H9 (cell line): ENCODE measurements at regions not wholly inside any gene's neighbourhood (a gene's known extent, or its start where the extent isn't known, plus 50 kb on each side); places are given as distances from the start of the nearest gene placed in this dataset.
"Not testable (repeated sequence)": the region's sequence is repeated elsewhere in the genome, so short reads cannot be mapped to it uniquely, and the experiment has no call there.

Experiments used
- DNase-seq: peaks from one replicate; pipeline ENCODE4 v3.0.0-alpha.2; 2017
- H2AFZ ChIP-seq: one replicate; pipeline ENCODE4 v1.6.1; 2013; ENCODE audit warnings: mild to moderate bottlenecking, low read length, control low read depth, moderate library complexity
- H2AK5ac ChIP-seq: 2 replicates; pipeline ENCODE4 v1.6.1; 2013; ENCODE audit warnings: low read length, control low read depth, mixed read lengths; ENCODE audit not compliant: insufficient read length
- H2BK120ac ChIP-seq: one replicate; pipeline ENCODE4 v1.6.1; 2013; ENCODE audit warnings: low read depth, mild to moderate bottlenecking, low read length, control low read depth, inconsistent platforms; ENCODE audit not compliant: poor library complexity, severe bottlenecking
- H2BK12ac ChIP-seq: 2 replicates; pipeline ENCODE4 v1.6.1; 2013; ENCODE audit warnings: low read length, control low read depth, mixed read lengths, low read depth; ENCODE audit not compliant: insufficient read length
- H2BK15ac ChIP-seq: 2 replicates; pipeline ENCODE4 v1.6.1; 2013; ENCODE audit warnings: low read depth, low read length, control low read depth
- H2BK20ac ChIP-seq: one replicate; pipeline ENCODE4 v1.6.1; 2013; ENCODE audit warnings: low read depth, mild to moderate bottlenecking, low read length, control low read depth, inconsistent platforms; ENCODE audit not compliant: poor library complexity, severe bottlenecking
- H2BK5ac ChIP-seq: 2 replicates; pipeline ENCODE4 v1.6.1; 2013; ENCODE audit warnings: low read length, control low read depth, mixed read lengths; ENCODE audit not compliant: insufficient read length
- H3K14ac ChIP-seq: 2 replicates; pipeline ENCODE4 v1.6.1; 2013; ENCODE audit warnings: low read length, control low read depth; ENCODE audit not compliant: insufficient read depth
- H3K18ac ChIP-seq: 2 replicates; pipeline ENCODE4 v1.6.1; 2013; ENCODE audit warnings: low read depth, mild to moderate bottlenecking, mixed read lengths, low read length, control low read depth; ENCODE audit not compliant: insufficient read length
- H3K23ac ChIP-seq: 2 replicates; pipeline ENCODE4 v1.6.1; 2013; ENCODE audit warnings: low read length, control low read depth, mixed read lengths, low read depth; ENCODE audit not compliant: insufficient read length
- H3K23me2 ChIP-seq: 2 replicates; pipeline ENCODE4 v1.6.1; 2013; ENCODE audit warnings: low read depth, mild to moderate bottlenecking, mixed read lengths, low read length, control low read depth; ENCODE audit not compliant: insufficient read length, poor library complexity, severe bottlenecking
- H3K27ac ChIP-seq: 2 replicates; pipeline ENCODE4 v1.5.1; 2013; ENCODE audit warnings: low read length, control low read depth, mixed read lengths, low read depth; ENCODE audit not compliant: insufficient read length
- H3K27me3 ChIP-seq: 2 replicates; pipeline ENCODE4 v1.6.1; 2013; ENCODE audit warnings: low read length, control low read depth, inconsistent platforms; ENCODE audit not compliant: insufficient read depth
- H3K4ac ChIP-seq: 2 replicates; pipeline ENCODE4 v1.6.1; 2013; ENCODE audit warnings: low read depth, mild to moderate bottlenecking, control low read depth, inconsistent platforms, low read length, moderate library complexity
- H3K4me1 ChIP-seq: 2 replicates; pipeline ENCODE4 v1.6.1; 2013; ENCODE audit warnings: low read length, control low read depth, inconsistent platforms; ENCODE audit not compliant: insufficient read depth
- H3K4me2 ChIP-seq: 2 replicates; pipeline ENCODE4 v1.6.1; 2013; ENCODE audit warnings: low read length, control low read depth, mixed read lengths; ENCODE audit not compliant: insufficient read length, insufficient read depth
- H3K56ac ChIP-seq: 2 replicates; pipeline ENCODE4 v1.6.1; 2013; ENCODE audit warnings: low read depth, mild to moderate bottlenecking, mixed read lengths, low read length, control low read depth; ENCODE audit not compliant: insufficient read length
- H3K79me1 ChIP-seq: 2 replicates; pipeline ENCODE4 v1.6.1; 2013; ENCODE audit warnings: low read depth, mild to moderate bottlenecking, moderate library complexity, low read length, control low read depth, inconsistent platforms; ENCODE audit not compliant: insufficient read depth, poor library complexity, severe bottlenecking
- H3K79me2 ChIP-seq: 2 replicates; pipeline ENCODE4 v1.6.1; 2013; ENCODE audit warnings: low read length, control low read depth, inconsistent platforms; ENCODE audit not compliant: insufficient read depth
- H3K9ac ChIP-seq: 2 replicates; pipeline ENCODE4 v1.6.1; 2013; ENCODE audit warnings: low read length, control low read depth, mixed read lengths; ENCODE audit not compliant: insufficient read length; ENCODE audit errors: extremely low read depth
- H3K9me3 ChIP-seq: one replicate; pipeline ENCODE4 v1.6.1; 2013; ENCODE audit warnings: low read depth, low read length, inconsistent platforms; ENCODE audit not compliant: control insufficient read depth
- H3T11ph ChIP-seq: one replicate; pipeline ENCODE4 v1.6.1; 2013; ENCODE audit warnings: mild to moderate bottlenecking, low read length, control low read depth, inconsistent platforms
- H4K20me1 ChIP-seq: one replicate; pipeline ENCODE4 v1.6.1; 2013; ENCODE audit not compliant: control insufficient read depth, insufficient read length, insufficient read depth
- H4K5ac ChIP-seq: 2 replicates; pipeline ENCODE4 v1.6.1; 2013; ENCODE audit warnings: low read depth, mild to moderate bottlenecking, mixed read lengths, low read length, control low read depth; ENCODE audit not compliant: insufficient read length
- H4K8ac ChIP-seq: replicated peaks from 2 replicates; pipeline ENCODE4 v1.6.1; 2013; ENCODE audit warnings: low read length, control low read depth, mixed read lengths, low read depth; ENCODE audit not compliant: insufficient read length
- H4K91ac ChIP-seq: 2 replicates; pipeline ENCODE4 v1.6.1; 2013; ENCODE audit warnings: low read depth, mild to moderate bottlenecking, moderate library complexity, mixed read lengths, low read length, control low read depth; ENCODE audit not compliant: insufficient read length
- H3K27ac Mint-ChIP-seq, 3 experiments: 2 replicates in 2 of 3; 3 replicates in 1 of 3; pipeline ENCODE4 v1.8.0; 2020 to 2021; ENCODE audit warnings: mixed read lengths in 3 of 3, mild to moderate bottlenecking in 1 of 3, moderate library complexity in 1 of 3
- H3K27me3 Mint-ChIP-seq: 2 replicates; pipeline ENCODE4 v1.8.0; 2021; ENCODE audit warnings: low read depth, mild to moderate bottlenecking, moderate library complexity, mixed read lengths
- H3K36me3 Mint-ChIP-seq, 3 experiments: 2 replicates in 2 of 3; 3 replicates in 1 of 3; pipeline ENCODE4 v1.8.0; 2020 to 2021; ENCODE audit warnings: low read depth in 3 of 3, mixed read lengths in 3 of 3; ENCODE audit not compliant: insufficient read depth in 1 of 3
- H3K4me1 Mint-ChIP-seq, 2 experiments: 2 replicates each; pipeline ENCODE4 v1.8.0; 2020; ENCODE audit warnings: mixed read lengths in 2 of 2
- H3K4me3 Mint-ChIP-seq, 2 experiments: 2 replicates in 1 of 2; 3 replicates in 1 of 2; pipeline ENCODE4 v1.8.0; 2020 to 2021; ENCODE audit warnings: mild to moderate bottlenecking in 2 of 2, mixed read lengths in 2 of 2, moderate library complexity in 1 of 2
- H3K9me3 Mint-ChIP-seq, 2 experiments: 2 replicates in 1 of 2; 3 replicates in 1 of 2; pipeline ENCODE4 v1.8.0; 2020; ENCODE audit warnings: mild to moderate bottlenecking in 2 of 2, mixed read lengths in 2 of 2, moderate library complexity in 1 of 2
- CTCF ChIP-seq: fragments of 200-600 bp; sonication (generic); conservative IDR thresholded peaks from 3 replicates; pipeline ENCODE4 v1.8.0; 2021; ENCODE audit warnings: antibody characterized with exemption, mild to moderate bottlenecking
- WGBS: extraction: QIAGEN DNeasy Blood & Tissue Kit; methylation state at CpG from one replicate; pipeline ENCODE4 v1.1.7; 2013; ENCODE audit warnings: missing lambda C conversion rate, low lambda C conversion rate, mixed read lengths; ENCODE audit not compliant: insufficient read length; ENCODE audit errors: extremely low coverage; 5-methylcytosine and 5-hydroxymethylcytosine counted together

- no peak overlapping the region for H2AK5ac ChIP-seq
- no peak overlapping the region for H2AFZ ChIP-seq
- H3K79me1 ChIP-seq: no peaks in the 10 kb centered on the region
- H3K4me2 ChIP-seq: no peak overlapping the region
- H2BK120ac ChIP-seq: no peak overlapping the region
- H3K27ac Mint-ChIP-seq: no peak overlapping the region
- H3K27me3 ChIP-seq: no peaks in the 10 kb centered on the region
- H2BK20ac ChIP-seq: no peak overlapping the region
- H3K4ac ChIP-seq: no peak overlapping the region
- H3K56ac ChIP-seq: no peak overlapping the region
- no peak for DNase-seq
- H3K4me1 Mint-ChIP-seq: peaks cover under 1 to 3% of the 10 kb centered on the region in 2 experiments; a peak in 2 of 4 replicates
- peaks cover 19% of the 10 kb centered on the region for H3K9me3 ChIP-seq
- no peak overlapping the region for H2BK5ac ChIP-seq
- H4K8ac ChIP-seq: no peak overlapping the region
- no peaks in the 10 kb centered on the region; the same call in none of the 2 replicates for H3K27me3 Mint-ChIP-seq
- no peak for TF ChIP-seq CTCF
- H3K14ac ChIP-seq: no peak overlapping the region
- no peak overlapping the region for H3T11ph ChIP-seq
- no peak overlapping the region for H4K5ac ChIP-seq
- H2BK12ac ChIP-seq: no peak overlapping the region
- no peak overlapping the region for H3K4me3 Mint-ChIP-seq
- H3K9ac ChIP-seq: no peak overlapping the region
- peaks cover 13 to 16% (median 14%) of the 10 kb centered on the region in 3 experiments; a peak in 5 of 7 replicates for H3K36me3 Mint-ChIP-seq
- WGBS: no CpG with 5 or more reads among the region's 4 CpGs
- H3K27ac ChIP-seq: no peak overlapping the region
- peaks cover 75 to 80% of the 10 kb centered on the region in 2 experiments for H3K9me3 Mint-ChIP-seq
- no peaks in the 10 kb centered on the region for H4K20me1 ChIP-seq
- H3K23ac ChIP-seq: no peak overlapping the region
- H2BK15ac ChIP-seq: no peak overlapping the region
- no peak overlapping the region for H3K18ac ChIP-seq
- H3K23me2 ChIP-seq: no peaks in the 10 kb centered on the region
- no peaks in the 10 kb centered on the region for H3K4me1 ChIP-seq
- no peak overlapping the region for H4K91ac ChIP-seq
- H3K79me2 ChIP-seq: no peaks in the 10 kb centered on the region
These were observed 112.4 kb downstream of the ZNF429 start for GRCh38 chr19:21617740-21618339.

GRCh38 chr19:21614776-21615175 lies 109.4 kb downstream of the ZNF429 start:
- not testable (repeated sequence) for H3K23ac ChIP-seq, H3K79me1 ChIP-seq, H4K5ac ChIP-seq, H3K4me1 Mint-ChIP-seq, H3K27ac Mint-ChIP-seq, H3K27me3 ChIP-seq, H3T11ph ChIP-seq, H3K4ac ChIP-seq, H2AFZ ChIP-seq, H3K18ac ChIP-seq, H3K4me3 Mint-ChIP-seq, H3K23me2 ChIP-seq, H2BK5ac ChIP-seq, H3K36me3 Mint-ChIP-seq, H2BK12ac ChIP-seq, H3K79me2 ChIP-seq, H2BK20ac ChIP-seq, H4K91ac ChIP-seq, H3K27ac ChIP-seq, DNase-seq, H4K20me1 ChIP-seq, H3K4me2 ChIP-seq, H2AK5ac ChIP-seq, H3K27me3 Mint-ChIP-seq, H3K56ac ChIP-seq, H4K8ac ChIP-seq, H3K4me1 ChIP-seq, H3K9ac ChIP-seq, H2BK120ac ChIP-seq, H2BK15ac ChIP-seq, H3K14ac ChIP-seq
- no CpG with 5 or more reads among the region's 19 CpGs for WGBS
- H3K9me3 ChIP-seq: peaks cover 16% of the 10 kb centered on the region
- peaks cover 74 to 77% of the 10 kb centered on the region in 2 experiments for H3K9me3 Mint-ChIP-seq
